GM12875 (cell line): ENCODE measurements at regions not wholly inside any gene's neighbourhood (a gene's known extent, or its start where the extent isn't known, plus 50 kb on each side); places are given as distances from the start of the nearest gene placed in this dataset.

Experiments
- H3K4me3 ChIP-seq: one replicate; pipeline ENCODE4 v1.5.1; 2011; ENCODE audit warnings: low read depth, low read length, control low read depth
- CTCF ChIP-seq: IDR thresholded peaks from 2 replicates; pipeline ENCODE4 v1.5.1; 2011; ENCODE audit warnings: low read depth, mild to moderate bottlenecking, control low read depth, inconsistent platforms, low read length, moderate library complexity, borderline replicate concordance; ENCODE audit not compliant: insufficient read depth

DNA sequence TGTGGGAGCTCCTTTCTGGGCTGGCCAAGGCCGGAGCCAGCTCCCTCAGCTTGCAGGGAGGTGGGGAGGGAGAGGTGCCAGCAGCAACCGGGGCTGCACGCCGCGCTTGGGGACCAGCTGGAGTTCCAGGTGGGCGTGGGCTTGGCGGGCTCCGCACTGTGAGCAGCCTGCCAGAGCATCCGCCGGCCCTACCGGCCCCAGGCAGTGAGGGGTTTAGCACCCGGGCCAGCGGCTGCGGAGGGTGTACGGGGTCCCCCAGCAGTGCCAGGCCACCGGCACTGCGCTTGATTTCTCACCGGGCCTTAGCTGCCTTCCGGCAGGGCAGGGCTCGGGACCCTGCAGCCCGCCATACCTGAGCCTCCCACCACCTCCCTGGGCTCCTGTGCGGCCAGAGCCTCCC lies 651.0 kb upstream of the ARPP21 start:
- TF ChIP-seq CTCF = no peak
- H3K4me3 ChIP-seq = no peak overlapping the region

GRCh38 chr3:34995796-34996430 lies 643.4 kb upstream of the ARPP21 start:
- TF ChIP-seq CTCF = no peak

GRCh38 chr3:34998902-34999301 lies 640.4 kb upstream of the ARPP21 start:
- TF ChIP-seq CTCF = no peak
- no peak overlapping the region for H3K4me3 ChIP-seq

More at GRCh38 chr3:34995796-34996430, 643.4 kb upstream of the ARPP21 start:
- H3K4me3 ChIP-seq = no peak overlapping the region

DNA sequence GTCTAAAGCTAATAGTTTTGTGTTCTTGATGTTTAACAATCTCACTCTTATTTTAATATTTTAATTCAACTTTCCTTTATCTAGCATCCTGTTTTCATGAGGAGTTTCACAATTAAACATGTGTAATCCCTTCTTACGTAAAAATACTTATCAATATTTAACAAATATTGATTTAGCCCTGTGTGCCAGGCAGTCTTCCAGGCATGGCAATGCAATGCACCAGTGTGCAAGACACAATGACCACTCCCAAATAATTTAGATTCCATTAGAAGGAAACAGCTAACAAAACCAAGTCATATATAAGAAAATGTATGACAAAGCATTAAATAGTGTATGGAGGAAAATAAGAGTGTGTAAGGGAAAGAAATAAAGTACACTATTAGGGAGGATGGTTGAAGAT lies 627.1 kb upstream of the ARPP21 start:
- no peak overlapping the region for H3K4me3 ChIP-seq
- no peak for TF ChIP-seq CTCF

DNA sequence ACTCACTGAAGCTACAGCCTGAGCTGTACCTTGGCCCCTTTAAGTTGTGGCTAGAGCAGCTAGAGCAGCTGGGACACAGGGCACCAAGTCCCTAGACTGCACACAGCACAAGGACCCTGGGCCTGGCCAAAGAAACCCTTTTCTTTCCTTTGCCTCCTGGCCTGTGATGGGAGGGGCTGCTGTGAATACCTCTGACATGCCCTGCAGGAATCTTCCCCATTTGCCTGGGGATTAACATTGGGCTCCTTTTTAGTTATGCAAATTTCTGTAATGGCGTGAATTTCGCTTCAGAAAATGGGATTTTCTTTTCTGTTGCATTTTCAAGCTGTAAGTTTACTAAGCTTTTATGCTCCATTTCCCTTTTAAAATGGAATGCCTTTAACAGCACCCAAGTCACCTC lies 611.2 kb upstream of the ARPP21 start:
- no peak overlapping the region for H3K4me3 ChIP-seq
- TF ChIP-seq CTCF = no peak

GRCh38 chr3:35042210-35042991 lies 596.9 kb upstream of the ARPP21 start:
- H3K4me3 ChIP-seq = no peak overlapping the region
- TF ChIP-seq CTCF = no peak

GRCh38 chr3:35043040-35043439 lies 596.3 kb upstream of the ARPP21 start:
- no peak for TF ChIP-seq CTCF
- H3K4me3 ChIP-seq = no peak overlapping the region
